ENCODE measurements at regions not wholly inside any gene's neighbourhood (a gene's known extent, or its start where the extent isn't known, plus 50 kb on each side); places are given as distances from the start of the nearest gene placed in this dataset.

DNA sequence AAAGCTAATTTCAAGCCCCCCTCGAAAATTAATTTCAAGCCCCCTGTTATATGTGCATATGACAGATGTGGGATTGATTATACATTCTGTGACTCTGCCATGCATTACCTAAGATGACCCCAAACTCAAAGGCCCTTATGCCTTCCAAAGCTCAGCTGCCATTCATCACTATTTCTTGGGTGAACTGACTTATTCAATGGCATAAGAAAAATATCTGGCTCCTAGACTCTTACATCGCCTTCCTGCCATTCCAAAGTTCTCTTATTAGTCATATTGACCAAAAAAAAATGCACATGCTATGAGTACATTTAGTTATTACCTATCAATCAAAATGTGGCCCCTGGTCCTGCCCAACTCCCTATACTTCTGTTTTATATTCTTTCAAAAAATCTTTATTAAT is 291.8 kb upstream of the CHAC2 start:
- no peak overlapping the region for H3K4me3 ChIP-seq (ENCODE audit: control insufficient read depth in 2 of 3, extremely low read depth in 1 of 3, insufficient read depth in 2 of 3, low read depth in 1 of 3, low read length in 3 of 3)
- no peaks in the 10 kb centered on the region for H3K27me3 ChIP-seq (ENCODE audit: control insufficient read depth, extremely low read depth, insufficient read depth, low read length)

GRCh38 chr2:53475321-53475720 is 292.3 kb upstream of the CHAC2 start:
- Histone ChIP-seq H3K4me2 (ENCODE audit: control insufficient read depth, extremely low read depth, insufficient read depth, low read depth, low read length) (no peak overlapping the region), H3K36me3 (ENCODE audit: control insufficient read depth in 2 of 2, extremely low read depth in 1 of 2, insufficient read depth in 2 of 2, low read length in 2 of 2) (no peaks in the 10 kb centered on the region), H3K4me3 (ENCODE audit: control insufficient read depth in 2 of 3, extremely low read depth in 1 of 3, insufficient read depth in 2 of 3, low read depth in 1 of 3, low read length in 3 of 3) (no peak overlapping the region), H2AFZ (ENCODE audit: control insufficient read depth, low read length) (no peak overlapping the region), H4K20me1 (ENCODE audit: control insufficient read depth, extremely low read depth, insufficient read depth, low read length) (no peaks in the 10 kb centered on the region), H3K9me3 (ENCODE audit: control insufficient read depth, low read depth, low read length) (no peaks in the 10 kb centered on the region), H3K27me3 (ENCODE audit: control insufficient read depth, extremely low read depth, insufficient read depth, low read length) (no peaks in the 10 kb centered on the region), H3K27ac (ENCODE audit: control insufficient read depth, insufficient read depth, low read length) (no peak overlapping the region), H3K79me2 (ENCODE audit: control insufficient read depth, insufficient read depth, low read length) (no peaks in the 10 kb centered on the region), H3K9ac (ENCODE audit: control insufficient read depth, extremely low read depth, insufficient read depth, low read length) (no peak overlapping the region), H3K4me1 (ENCODE audit: control insufficient read depth, extremely low read depth, insufficient read depth, low read length) (peaks cover 14% of the 10 kb centered on the region), H3K9me1 (ENCODE audit: control insufficient read depth, extremely low read depth, insufficient read depth, low read length) (no peaks in the 10 kb centered on the region)
- dilution Hi-C loops (cut with MboI; ENCODE audit: extremely low pct_ligation_motif_present, low sequenced_read_pairs): no loop called here
- TF ChIP-seq EZH2 (IDR thresholded peaks at IDR 0.05; ENCODE audit: low read length): no peak
- TF ChIP-seq CTCF (optimal IDR thresholded peaks at IDR 0.05 in 1 of 3, IDR thresholded peaks at IDR 0.05 in 1 of 3, conservative IDR thresholded peaks at IDR 0.05 in 1 of 3; ENCODE audit: extremely low read depth in 1 of 3, insufficient read depth in 2 of 3, low read length in 3 of 3): no peak
- peak; percentile 46 for FAIRE-seq
- peak; percentile 33 for DNase-seq (ENCODE audit: low read depth, low spot score)

More for the DNA sequence above, 291.8 kb upstream of the CHAC2 start:
- Histone ChIP-seq H2AFZ (ENCODE audit: control insufficient read depth, low read length) (no peak overlapping the region), H3K36me3 (ENCODE audit: control insufficient read depth in 2 of 2, extremely low read depth in 1 of 2, insufficient read depth in 2 of 2, low read length in 2 of 2) (no peaks in the 10 kb centered on the region), H3K4me2 (ENCODE audit: control insufficient read depth, extremely low read depth, insufficient read depth, low read depth, low read length) (no peak overlapping the region), H3K9me1 (ENCODE audit: control insufficient read depth, extremely low read depth, insufficient read depth, low read length) (no peaks in the 10 kb centered on the region), H3K27ac (ENCODE audit: control insufficient read depth, insufficient read depth, low read length) (no peak overlapping the region), H3K4me1 (ENCODE audit: control insufficient read depth, extremely low read depth, insufficient read depth, low read length) (peaks cover 14% of the 10 kb centered on the region), H3K9ac (ENCODE audit: control insufficient read depth, extremely low read depth, insufficient read depth, low read length) (no peak overlapping the region), H3K79me2 (ENCODE audit: control insufficient read depth, insufficient read depth, low read length) (no peaks in the 10 kb centered on the region), H4K20me1 (ENCODE audit: control insufficient read depth, extremely low read depth, insufficient read depth, low read length) (no peaks in the 10 kb centered on the region), H3K9me3 (ENCODE audit: control insufficient read depth, low read depth, low read length) (no peaks in the 10 kb centered on the region)
- DNase-seq (ENCODE audit: low read depth, low spot score) (no peak), FAIRE-seq (no peak)
- TF ChIP-seq CTCF (optimal IDR thresholded peaks at IDR 0.05 in 1 of 3, IDR thresholded peaks at IDR 0.05 in 1 of 3, conservative IDR thresholded peaks at IDR 0.05 in 1 of 3; ENCODE audit: extremely low read depth in 1 of 3, insufficient read depth in 2 of 3, low read length in 3 of 3) (no peak), EZH2 (IDR thresholded peaks at IDR 0.05; ENCODE audit: low read length) (no peak)
- dilution Hi-C loops (cut with MboI; ENCODE audit: extremely low pct_ligation_motif_present, low sequenced_read_pairs): no loop called here
